Astrocyte (in vitro differentiated cells and primary cell): ENCODE measurements at regions not wholly inside any gene's neighbourhood (a gene's known extent, or its start where the extent isn't known, plus 50 kb on each side); places are given as distances from the start of the nearest gene placed in this dataset.

Source experiments
- DNase-seq: peaks from one replicate; pipeline ENCODE4 v3.0.0-alpha.2; 2010; ENCODE audit warnings: low read depth
- FAIRE-seq: peaks from 2 replicates; lab custom pipeline; 2011; peaks lifted over from hg19 to GRCh38; lab: Jason Lieb, UNC
- H2AFZ ChIP-seq: 2 replicates; pipeline ENCODE4 v1.6.0; 2012; ENCODE audit warnings: low read depth, low read length, inconsistent platforms
- H3K27ac ChIP-seq: 2 replicates; pipeline ENCODE4 v1.5.1; 2011; ENCODE audit warnings: low read depth, low read length, inconsistent platforms
- H3K27me3 ChIP-seq: 2 replicates; pipeline ENCODE4 v1.6.0; 2011; ENCODE audit warnings: low read length, inconsistent platforms; ENCODE audit not compliant: insufficient read depth
- H3K36me3 ChIP-seq: 2 replicates; pipeline ENCODE4 v1.5.1; 2011; ENCODE audit warnings: low read length, inconsistent platforms; ENCODE audit not compliant: insufficient read depth
- H3K4me1 ChIP-seq: 2 replicates; pipeline ENCODE4 v1.5.1; 2011; ENCODE audit warnings: low read length, inconsistent platforms; ENCODE audit not compliant: insufficient read depth
- H3K4me2 ChIP-seq: 2 replicates; pipeline ENCODE4 v1.6.0; 2012; ENCODE audit warnings: low read length, inconsistent platforms
- H3K4me3 ChIP-seq: 2 replicates; pipeline ENCODE4 v1.5.1; 2011; ENCODE audit warnings: low read depth, mild to moderate bottlenecking, low read length, inconsistent platforms; ENCODE audit not compliant: insufficient read depth
- H3K79me2 ChIP-seq: 2 replicates; pipeline ENCODE4 v1.6.0; 2012; ENCODE audit warnings: mild to moderate bottlenecking, low read length, inconsistent platforms; ENCODE audit not compliant: insufficient read depth
- H3K9ac ChIP-seq: 2 replicates; pipeline ENCODE4 v1.6.0; 2012; ENCODE audit warnings: mild to moderate bottlenecking, low read length, inconsistent platforms
- H3K9me3 ChIP-seq: 2 replicates; pipeline ENCODE4 v1.5.1; 2012; ENCODE audit warnings: low read depth, mild to moderate bottlenecking, low read length, inconsistent platforms; ENCODE audit not compliant: insufficient read depth
- H4K20me1 ChIP-seq: 2 replicates; pipeline ENCODE4 v1.6.0; 2012; ENCODE audit warnings: low read length, inconsistent platforms; ENCODE audit not compliant: insufficient read depth
- H3K27ac Mint-ChIP-seq: one replicate; pipeline ENCODE4 v1.8.0; 2021; ENCODE audit warnings: mild to moderate bottlenecking, mixed read lengths; ENCODE audit not compliant: unreplicated experiment
- H3K27me3 Mint-ChIP-seq: one replicate; pipeline ENCODE4 v1.8.0; 2021; ENCODE audit warnings: low read depth, mixed read lengths; ENCODE audit not compliant: unreplicated experiment
- H3K36me3 Mint-ChIP-seq: one replicate; pipeline ENCODE4 v1.8.0; 2021; ENCODE audit warnings: low read depth, mixed read lengths; ENCODE audit not compliant: unreplicated experiment
- H3K4me1 Mint-ChIP-seq: one replicate; pipeline ENCODE4 v1.8.0; 2021; ENCODE audit warnings: low read depth, mixed read lengths; ENCODE audit not compliant: unreplicated experiment
- H3K4me3 Mint-ChIP-seq: one replicate; pipeline ENCODE4 v1.8.0; 2021; ENCODE audit warnings: mild to moderate bottlenecking, moderate library complexity, mixed read lengths; ENCODE audit not compliant: unreplicated experiment
- H3K9me3 Mint-ChIP-seq: one replicate; pipeline ENCODE4 v1.8.0; 2021; ENCODE audit warnings: mild to moderate bottlenecking, mixed read lengths; ENCODE audit not compliant: unreplicated experiment
- CTCF ChIP-seq: IDR thresholded peaks from 2 replicates; pipeline ENCODE4 v1.5.1; 2011; ENCODE audit warnings: low read depth, mild to moderate bottlenecking, inconsistent platforms, low read length, moderate library complexity; ENCODE audit not compliant: insufficient read depth
- EZH2 ChIP-seq: IDR thresholded peaks from 2 replicates; pipeline ENCODE4 v1.6.1; 2012; ENCODE audit warnings: mild to moderate bottlenecking, low read length, inconsistent platforms; ENCODE audit not compliant: insufficient read depth

DNA sequence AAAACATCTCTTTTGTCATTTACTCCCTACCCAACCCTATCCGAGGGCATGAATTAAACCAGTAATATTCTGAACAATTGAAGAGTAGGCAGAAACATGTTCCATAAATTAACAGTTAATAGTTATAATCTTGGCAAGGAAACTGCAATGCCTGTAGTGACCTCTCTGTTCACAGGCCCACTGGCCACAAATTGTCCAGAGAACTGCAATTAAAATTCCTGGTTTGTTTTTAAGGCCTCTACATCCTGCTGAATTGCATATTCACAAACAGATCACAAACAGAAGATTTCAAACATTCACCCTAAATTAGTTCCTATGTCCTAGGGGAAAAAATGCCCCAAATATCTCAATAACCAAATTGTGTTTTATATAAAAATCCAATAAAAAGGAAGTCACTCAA is 143.2 kb upstream of the TRPC6 start:
- H4K20me1 ChIP-seq: no peaks in the 10 kb centered on the region
- no peak overlapping the region for H3K4me3 Mint-ChIP-seq
- no peaks in the 10 kb centered on the region for H3K9me3 ChIP-seq
- no peaks in the 10 kb centered on the region for H3K36me3 ChIP-seq
- H3K36me3 Mint-ChIP-seq: no peaks in the 10 kb centered on the region
- no peaks in the 10 kb centered on the region for H3K27me3 ChIP-seq
- H3K27me3 Mint-ChIP-seq: no peaks in the 10 kb centered on the region
- no peak overlapping the region for H2AFZ ChIP-seq
- H3K79me2 ChIP-seq: no peaks in the 10 kb centered on the region
- no peak for FAIRE-seq
- H3K9me3 Mint-ChIP-seq: no peaks in the 10 kb centered on the region
- no peaks in the 10 kb centered on the region for H3K4me1 Mint-ChIP-seq
- H3K4me2 ChIP-seq: no peak overlapping the region
- DNase-seq: no peak
- no peak overlapping the region for H3K4me3 ChIP-seq
- TF ChIP-seq EZH2 (no peak), CTCF (no peak)
- no peaks in the 10 kb centered on the region for H3K4me1 ChIP-seq
- H3K27ac Mint-ChIP-seq: no peak overlapping the region
- H3K27ac ChIP-seq: no peak overlapping the region
- H3K9ac ChIP-seq: no peak overlapping the region

DNA sequence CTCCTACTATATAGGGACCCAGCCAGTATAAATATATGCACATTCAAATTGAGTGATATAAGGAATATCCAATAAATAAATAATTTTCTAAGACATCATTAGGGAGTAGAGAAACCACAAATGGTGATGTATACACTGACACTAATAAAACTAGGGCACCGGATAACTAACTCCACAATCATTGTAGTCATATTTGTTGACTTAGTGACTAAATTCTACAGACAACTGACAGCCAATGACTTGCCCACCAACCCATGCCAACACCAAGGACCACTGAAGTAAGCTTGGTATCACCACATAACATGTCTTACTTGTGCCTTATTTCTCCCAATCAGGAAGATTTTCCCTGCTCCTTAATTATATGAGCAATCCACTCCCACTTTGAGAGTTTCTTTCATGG is 139.6 kb upstream of the TRPC6 start:
- no peaks in the 10 kb centered on the region for H3K27me3 ChIP-seq
- DNase-seq (no peak), FAIRE-seq (no peak)
- no peaks in the 10 kb centered on the region for H3K4me1 ChIP-seq
- H3K36me3 ChIP-seq: no peaks in the 10 kb centered on the region
- H3K27me3 Mint-ChIP-seq: no peaks in the 10 kb centered on the region
- no peak for TF ChIP-seq EZH2
- TF ChIP-seq CTCF: no peak
- no peak overlapping the region for H3K27ac ChIP-seq
- H4K20me1 ChIP-seq: no peaks in the 10 kb centered on the region
- H3K9me3 ChIP-seq: no peaks in the 10 kb centered on the region
- no peak overlapping the region for H3K4me3 ChIP-seq
- H3K4me3 Mint-ChIP-seq: no peak overlapping the region
- H3K4me1 Mint-ChIP-seq: no peaks in the 10 kb centered on the region
- no peak overlapping the region for H2AFZ ChIP-seq
- no peaks in the 10 kb centered on the region for H3K36me3 Mint-ChIP-seq
- no peak overlapping the region for H3K4me2 ChIP-seq
- H3K27ac Mint-ChIP-seq: no peak overlapping the region
- no peaks in the 10 kb centered on the region for H3K9me3 Mint-ChIP-seq
- H3K9ac ChIP-seq: no peak overlapping the region
- H3K79me2 ChIP-seq: no peaks in the 10 kb centered on the region

GRCh38 chr11:101721270-101721669 is 137.5 kb upstream of the TRPC6 start:
- Histone ChIP-seq H2AFZ (no peak overlapping the region), H3K4me1 (no peaks in the 10 kb centered on the region), H3K36me3 (no peaks in the 10 kb centered on the region), H3K9ac (no peak overlapping the region), H4K20me1 (no peaks in the 10 kb centered on the region), H3K4me2 (no peak overlapping the region), H3K9me3 (no peaks in the 10 kb centered on the region), H3K4me3 (no peak overlapping the region), H3K79me2 (no peaks in the 10 kb centered on the region), H3K27ac (no peak overlapping the region), H3K27me3 (no peaks in the 10 kb centered on the region)
- TF ChIP-seq EZH2 (no peak), CTCF (no peak)
- no peaks in the 10 kb centered on the region for H3K27me3 Mint-ChIP-seq
- FAIRE-seq: no peak
- no peaks in the 10 kb centered on the region for H3K36me3 Mint-ChIP-seq
- no peaks in the 10 kb centered on the region for H3K4me1 Mint-ChIP-seq
- no peak overlapping the region for H3K4me3 Mint-ChIP-seq
- DNase-seq: peak; percentile 2
- no peaks in the 10 kb centered on the region for H3K9me3 Mint-ChIP-seq
- H3K27ac Mint-ChIP-seq: no peak overlapping the region
